DND-41 (cell line): ENCODE measurements at regions not wholly inside any gene's neighbourhood (a gene's known extent, or its start where the extent isn't known, plus 50 kb on each side); places are given as distances from the start of the nearest gene placed in this dataset.
A peak's percentile ranks its signal among the peaks of the same experiment; 100 is the strongest.

Experiments
- ATAC-seq: fragments of 200-7000 bp; cut with Tn5 transposase; 3 replicates; pipeline ENCODE4 v1.9.1; 2021; ENCODE audit warnings: low read depth; ENCODE audit not compliant: insufficient read depth
- DNase-seq: peaks from one replicate; pipeline ENCODE4 v3.0.0-alpha.2; 2020
- H2AFZ ChIP-seq: 2 replicates; pipeline ENCODE4 v1.6.0; 2012; ENCODE audit warnings: low read depth, low read length
- H3K27ac ChIP-seq: 2 replicates; pipeline ENCODE4 v1.5.1; 2012; ENCODE audit warnings: low read length, inconsistent platforms
- H3K27me3 ChIP-seq: fragments of 200-600 bp; sonication (generic); 2 replicates; pipeline ENCODE4 v1.6.0; 2012; ENCODE audit warnings: low read length, mild to moderate bottlenecking, inconsistent platforms; ENCODE audit not compliant: insufficient read depth, poor library complexity
- H3K36me3 ChIP-seq: 2 replicates; pipeline ENCODE4 v1.5.1; 2012; ENCODE audit warnings: low read length, inconsistent platforms; ENCODE audit not compliant: insufficient read depth
- H3K4me1 ChIP-seq: 2 replicates; pipeline ENCODE4 v1.5.1; 2012; ENCODE audit warnings: mild to moderate bottlenecking, low read length; ENCODE audit not compliant: insufficient read depth
- H3K4me2 ChIP-seq: 2 replicates; pipeline ENCODE4 v1.6.0; 2012; ENCODE audit warnings: mild to moderate bottlenecking, moderate library complexity, low read length, inconsistent platforms; ENCODE audit not compliant: insufficient read depth
- H3K4me3 ChIP-seq, 2 experiments: fragments of 200-600 bp in 1 of 2; shearing (Covaris generic) in 1 of 2; 2 replicates each; pipeline ENCODE4 v1.5.1; 2012 to 2016; ENCODE audit warnings: inconsistent platforms in 2 of 2, low read length in 2 of 2, mild to moderate bottlenecking in 2 of 2, low read depth in 1 of 2, moderate library complexity in 1 of 2
- H3K79me2 ChIP-seq: 2 replicates; pipeline ENCODE4 v1.6.0; 2012; ENCODE audit warnings: low read length, inconsistent platforms; ENCODE audit not compliant: insufficient read depth
- H3K9ac ChIP-seq: 2 replicates; pipeline ENCODE4 v1.6.0; 2012; ENCODE audit warnings: low read depth, mild to moderate bottlenecking, inconsistent platforms, low read length, moderate library complexity
- H3K9me3 ChIP-seq: 2 replicates; pipeline ENCODE4 v1.5.1; 2012; ENCODE audit warnings: low read length, moderate library complexity, mild to moderate bottlenecking, inconsistent platforms; ENCODE audit not compliant: insufficient read depth, severe bottlenecking
- H4K20me1 ChIP-seq: 2 replicates; pipeline ENCODE4 v1.6.0; 2012; ENCODE audit warnings: low read length; ENCODE audit not compliant: insufficient read depth
- CTCF ChIP-seq: IDR thresholded peaks from 2 replicates; pipeline ENCODE4 v1.5.1; 2012; ENCODE audit warnings: borderline replicate concordance, low read length, moderate library complexity, mild to moderate bottlenecking; ENCODE audit not compliant: poor library complexity, severe bottlenecking; ENCODE audit errors: extremely low read depth
- EZH2 ChIP-seq: IDR thresholded peaks from 3 replicates; pipeline ENCODE4 v1.6.1; 2012; ENCODE audit warnings: borderline replicate concordance, low read depth, mild to moderate bottlenecking, moderate library complexity, low read length, inconsistent platforms; ENCODE audit not compliant: severe bottlenecking

GRCh38 chr2:230593765-230594164, 118.9 kb upstream of the CAB39 start:
- Histone ChIP-seq H3K9me3 (no peaks in the 10 kb centered on the region), H3K9ac (no peak overlapping the region), H3K4me3 (no peak overlapping the region), H3K4me2 (no peak overlapping the region), H3K79me2 (no peaks in the 10 kb centered on the region), H2AFZ (no peak overlapping the region), H3K36me3 (no peaks in the 10 kb centered on the region), H3K27me3 (no peaks in the 10 kb centered on the region), H3K27ac (peak overlapping the region; percentile 19), H3K4me1 (peaks cover 28% of the 10 kb centered on the region), H4K20me1 (no peaks in the 10 kb centered on the region)
- ATAC-seq (no peak), DNase-seq (no peak)
- TF ChIP-seq EZH2 (no peak), CTCF (no peak)

GRCh38 chr2:230594286-230594840, 118.3 kb upstream of the CAB39 start:
- no peak for ATAC-seq
- no peak overlapping the region for H3K4me2 ChIP-seq
- H3K9ac ChIP-seq = no peak overlapping the region
- H3K4me3 ChIP-seq = no peak overlapping the region
- H3K27me3 ChIP-seq = no peaks in the 10 kb centered on the region
- no peak for TF ChIP-seq CTCF
- TF ChIP-seq EZH2 = no peak
- H3K79me2 ChIP-seq = no peaks in the 10 kb centered on the region
- H3K9me3 ChIP-seq = no peaks in the 10 kb centered on the region
- H3K4me1 ChIP-seq = peaks cover 28% of the 10 kb centered on the region
- H4K20me1 ChIP-seq = no peaks in the 10 kb centered on the region
- DNase-seq = no peak
- H3K36me3 ChIP-seq = no peaks in the 10 kb centered on the region
- peak overlapping the region; percentile 19 for H3K27ac ChIP-seq
- H2AFZ ChIP-seq = no peak overlapping the region

DNA sequence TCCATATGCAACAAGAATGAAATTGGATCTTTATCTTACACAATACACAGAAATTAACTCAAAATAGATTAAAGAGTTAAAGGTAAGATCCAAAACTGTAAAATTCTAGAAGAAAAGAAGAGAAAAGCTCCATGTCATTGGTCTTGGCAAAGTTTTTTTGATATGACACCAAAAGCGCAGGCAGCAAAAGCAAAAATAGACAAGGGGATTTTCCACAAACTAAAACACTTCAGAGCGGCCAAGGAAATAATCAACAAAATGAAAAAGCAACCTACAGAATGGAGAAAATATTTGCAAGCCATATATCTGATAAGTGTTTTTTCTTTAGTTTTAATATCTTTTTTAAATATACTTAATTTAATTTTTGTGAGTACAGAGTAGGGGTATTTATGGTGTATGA, 112.8 kb upstream of the CAB39 start:
- H3K4me3 ChIP-seq = no peak overlapping the region
- no peak overlapping the region for H3K9ac ChIP-seq
- DNase-seq = no peak
- H3K9me3 ChIP-seq = no peaks in the 10 kb centered on the region
- H2AFZ ChIP-seq = no peak overlapping the region
- H3K79me2 ChIP-seq = no peaks in the 10 kb centered on the region
- no peak for ATAC-seq
- no peak overlapping the region for H3K27ac ChIP-seq
- no peak overlapping the region for H3K4me2 ChIP-seq
- H4K20me1 ChIP-seq = no peaks in the 10 kb centered on the region
- TF ChIP-seq EZH2 (no peak), CTCF (no peak)
- no peaks in the 10 kb centered on the region for H3K27me3 ChIP-seq
- H3K36me3 ChIP-seq = no peaks in the 10 kb centered on the region
- peaks cover 44% of the 10 kb centered on the region for H3K4me1 ChIP-seq
